ENCODE measurements at regions not wholly inside any gene's neighbourhood (a gene's known extent, or its start where the extent isn't known, plus 50 kb on each side); places are given as distances from the start of the nearest gene placed in this dataset.

DNA sequence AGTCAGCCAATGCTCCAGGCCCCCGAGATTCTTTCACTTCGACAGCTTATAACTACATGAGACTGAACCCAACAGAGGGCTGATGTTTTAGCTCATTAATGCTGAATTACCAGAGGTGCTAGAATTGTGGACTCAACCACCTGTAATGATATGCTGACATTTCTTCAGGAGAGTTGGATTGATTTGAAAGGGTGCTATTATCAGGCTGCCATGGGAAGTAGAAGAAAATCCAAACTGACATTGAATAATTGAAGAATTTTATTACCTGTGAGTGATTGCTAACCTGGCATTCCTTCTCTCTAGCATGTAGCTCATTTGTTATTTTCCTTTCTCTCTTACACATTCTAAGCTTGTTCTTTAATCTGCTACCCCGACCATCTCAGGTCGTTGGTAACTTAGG, 488.8 kb downstream of the PID1 start:
- no peak overlapping the region for H3K4me3 ChIP-seq (ENCODE audit: low read length in 2 of 2)
- H3K4me2 ChIP-seq (ENCODE audit: insufficient read depth, low read length, poor library complexity, severe bottlenecking): no peak overlapping the region
- H3K14ac ChIP-seq (ENCODE audit: low read length): no peak overlapping the region
- H2AK5ac ChIP-seq (ENCODE audit: low read depth, low read length): no peak overlapping the region
- H3K4ac ChIP-seq (ENCODE audit: low read length): no peak overlapping the region
- H4K8ac ChIP-seq (ENCODE audit: low read depth, low read length): no peak overlapping the region
- H3K9ac ChIP-seq (ENCODE audit: low read depth, low read length, poor library complexity): no peak overlapping the region
- no CpG with 5 or more reads among the region's 4 CpGs for WGBS, 2 donors (ENCODE audit: extremely low coverage in 2 of 2, insufficient read length in 2 of 2, insufficient replicate concordance in 1 of 2)
- no peak overlapping the region for H3K23ac ChIP-seq (ENCODE audit: low read depth, low read length, poor library complexity)
- no peak for DNase-seq (ENCODE audit: low spot score)
- no peak overlapping the region for H2AFZ ChIP-seq (ENCODE audit: low read length)
- no peak overlapping the region for H2BK120ac ChIP-seq (ENCODE audit: low read depth, low read length)
- H4K91ac ChIP-seq (ENCODE audit: low read depth, low read length, poor library complexity): no peak overlapping the region
- no peaks in the 10 kb centered on the region for H3K9me3 ChIP-seq (replicated peaks in 1 of 2; ENCODE audit: control insufficient read depth in 2 of 2, insufficient read depth in 1 of 2, low read depth in 1 of 2, low read length in 2 of 2)
- H2BK5ac ChIP-seq (ENCODE audit: low read length): no peak overlapping the region
- H3K79me1 ChIP-seq (ENCODE audit: low read depth, low read length): no peaks in the 10 kb centered on the region
- H3K18ac ChIP-seq (ENCODE audit: low read length): no peak overlapping the region
- no peak overlapping the region for H3K27ac ChIP-seq (replicated peaks; ENCODE audit: low read length)
- H3K36me3 ChIP-seq (replicated peaks in 1 of 2; ENCODE audit: control insufficient read depth in 2 of 2, insufficient read depth in 2 of 2, low read length in 2 of 2): no peaks in the 10 kb centered on the region
- H2BK15ac ChIP-seq (ENCODE audit: low read length): no peak overlapping the region
- no peaks in the 10 kb centered on the region for H3K4me1 ChIP-seq (ENCODE audit: control insufficient read depth in 2 of 2, insufficient read depth in 1 of 2, low read depth in 1 of 2, low read length in 2 of 2)
- H2BK12ac ChIP-seq (ENCODE audit: low read length): no peak overlapping the region
- H3K27me3 ChIP-seq (ENCODE audit: control insufficient read depth in 3 of 3, insufficient read depth in 3 of 3, low read depth in 1 of 3, low read length in 3 of 3): peaks cover 0 to 16% (median 0%) of the 10 kb centered on the region in 3 experiments

DNA sequence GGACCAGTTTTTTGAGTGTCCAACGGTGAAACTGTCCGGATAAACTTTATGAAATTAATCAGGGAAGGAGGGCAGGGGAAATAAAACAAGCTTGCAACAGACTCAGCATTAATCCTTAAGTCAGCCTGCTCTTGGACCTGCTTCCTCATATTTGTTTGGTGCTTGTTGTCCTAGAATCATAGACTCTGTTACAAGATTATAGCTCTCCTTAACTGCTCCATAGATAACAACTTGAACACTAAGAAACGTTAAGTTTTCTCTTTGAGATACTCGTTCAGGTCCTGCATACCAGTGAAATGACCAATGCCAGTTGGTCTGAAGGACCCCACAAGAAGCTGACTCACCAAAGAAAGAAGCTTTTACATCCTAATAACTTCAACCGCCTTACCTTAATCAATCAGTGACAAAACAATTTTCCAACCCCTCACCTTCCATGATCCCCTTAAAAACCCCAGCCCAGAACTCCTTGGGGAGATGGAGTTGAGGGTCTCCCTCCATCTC, 493.2 kb downstream of the PID1 start:
- no peak overlapping the region for H3K4me2 ChIP-seq (ENCODE audit: insufficient read depth, low read length, poor library complexity, severe bottlenecking)
- H3K4ac ChIP-seq (ENCODE audit: low read length): no peak overlapping the region
- no CpG with 5 or more reads among the region's 5 CpGs for WGBS, 2 donors (ENCODE audit: extremely low coverage in 2 of 2, insufficient read length in 2 of 2, insufficient replicate concordance in 1 of 2)
- no peak overlapping the region for H3K23ac ChIP-seq (ENCODE audit: low read depth, low read length, poor library complexity)
- H3K27me3 ChIP-seq (ENCODE audit: control insufficient read depth in 3 of 3, insufficient read depth in 3 of 3, low read depth in 1 of 3, low read length in 3 of 3): peaks cover 0 to 25% (median 0%) of the 10 kb centered on the region in 3 experiments
- no peak overlapping the region for H3K9ac ChIP-seq (ENCODE audit: low read depth, low read length, poor library complexity)
- H3K36me3 ChIP-seq (replicated peaks in 1 of 2; ENCODE audit: control insufficient read depth in 2 of 2, insufficient read depth in 2 of 2, low read length in 2 of 2): no peaks in the 10 kb centered on the region
- no peak overlapping the region for H3K18ac ChIP-seq (ENCODE audit: low read length)
- H2BK5ac ChIP-seq (ENCODE audit: low read length): no peak overlapping the region
- H2AFZ ChIP-seq (ENCODE audit: low read length): no peak overlapping the region
- H3K4me1 ChIP-seq (ENCODE audit: control insufficient read depth in 2 of 2, insufficient read depth in 1 of 2, low read depth in 1 of 2, low read length in 2 of 2): no peaks in the 10 kb centered on the region
- no peak for DNase-seq (ENCODE audit: low spot score)
- no peak overlapping the region for H3K27ac ChIP-seq (replicated peaks; ENCODE audit: low read length)
- H2BK120ac ChIP-seq (ENCODE audit: low read depth, low read length): no peak overlapping the region
- H3K4me3 ChIP-seq (ENCODE audit: low read length in 2 of 2): no peak overlapping the region
- no peak overlapping the region for H4K91ac ChIP-seq (ENCODE audit: low read depth, low read length, poor library complexity)
- H4K8ac ChIP-seq (ENCODE audit: low read depth, low read length): no peak overlapping the region
- no peaks in the 10 kb centered on the region for H3K79me1 ChIP-seq (ENCODE audit: low read depth, low read length)
- H2BK12ac ChIP-seq (ENCODE audit: low read length): no peak overlapping the region
- peaks cover 0 to 1% of the 10 kb centered on the region in 2 donors for H3K9me3 ChIP-seq (replicated peaks in 1 of 2; ENCODE audit: control insufficient read depth in 2 of 2, insufficient read depth in 1 of 2, low read depth in 1 of 2, low read length in 2 of 2)
- H3K14ac ChIP-seq (ENCODE audit: low read length): no peak overlapping the region
- no peak overlapping the region for H2AK5ac ChIP-seq (ENCODE audit: low read depth, low read length)
- H2BK15ac ChIP-seq (ENCODE audit: low read length): no peak overlapping the region

DNA sequence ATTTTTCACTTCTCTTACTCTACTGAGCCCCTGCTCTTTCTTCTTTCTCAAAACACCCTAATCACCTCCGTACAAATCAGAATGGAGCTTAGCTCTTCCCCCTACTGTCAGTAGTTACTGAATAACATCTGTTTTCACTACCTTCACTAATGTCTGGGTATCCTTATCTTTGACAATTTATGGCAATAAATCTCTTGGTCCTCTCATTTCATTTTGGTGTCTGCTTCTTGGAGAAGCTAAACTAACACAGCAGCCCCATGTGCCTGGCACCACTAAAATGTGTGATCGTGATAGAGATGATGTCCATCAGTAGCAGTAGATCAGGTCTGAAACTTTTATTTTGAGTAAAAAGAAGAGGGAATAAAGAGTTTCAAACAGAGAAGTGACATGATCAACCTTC, 496.5 kb downstream of the PID1 start:
- H3K79me1 ChIP-seq (ENCODE audit: low read depth, low read length): no peaks in the 10 kb centered on the region
- no peak overlapping the region for H3K4ac ChIP-seq (ENCODE audit: low read length)
- H3K4me3 ChIP-seq (ENCODE audit: low read length in 2 of 2): no peak overlapping the region
- no peak overlapping the region for H4K8ac ChIP-seq (ENCODE audit: low read depth, low read length)
- no peak overlapping the region for H3K27ac ChIP-seq (replicated peaks; ENCODE audit: low read length)
- no peak overlapping the region for H2BK15ac ChIP-seq (ENCODE audit: low read length)
- H3K18ac ChIP-seq (ENCODE audit: low read length): no peak overlapping the region
- no peak for DNase-seq (ENCODE audit: low spot score)
- no peak overlapping the region for H3K4me2 ChIP-seq (ENCODE audit: insufficient read depth, low read length, poor library complexity, severe bottlenecking)
- H2BK120ac ChIP-seq (ENCODE audit: low read depth, low read length): no peak overlapping the region
- no CpG with 5 or more reads among the region's 2 CpGs for WGBS, 2 donors (ENCODE audit: extremely low coverage in 2 of 2, insufficient read length in 2 of 2, insufficient replicate concordance in 1 of 2)
- H3K4me1 ChIP-seq (ENCODE audit: control insufficient read depth in 2 of 2, insufficient read depth in 1 of 2, low read depth in 1 of 2, low read length in 2 of 2): no peaks in the 10 kb centered on the region
- H2BK12ac ChIP-seq (ENCODE audit: low read length): no peak overlapping the region
- peaks cover 0 to 20% (median 0%) of the 10 kb centered on the region in 3 experiments for H3K27me3 ChIP-seq (ENCODE audit: control insufficient read depth in 3 of 3, insufficient read depth in 3 of 3, low read depth in 1 of 3, low read length in 3 of 3)
- no peak overlapping the region for H3K9ac ChIP-seq (ENCODE audit: low read depth, low read length, poor library complexity)
- H3K9me3 ChIP-seq (replicated peaks in 1 of 2; ENCODE audit: control insufficient read depth in 2 of 2, insufficient read depth in 1 of 2, low read depth in 1 of 2, low read length in 2 of 2): peaks cover 0 to 1% of the 10 kb centered on the region in 2 donors
- H3K14ac ChIP-seq (ENCODE audit: low read length): no peak overlapping the region
- no peaks in the 10 kb centered on the region for H3K36me3 ChIP-seq (replicated peaks in 1 of 2; ENCODE audit: control insufficient read depth in 2 of 2, insufficient read depth in 2 of 2, low read length in 2 of 2)
- no peak overlapping the region for H2AFZ ChIP-seq (ENCODE audit: low read length)
- no peak overlapping the region for H3K23ac ChIP-seq (ENCODE audit: low read depth, low read length, poor library complexity)
- H2AK5ac ChIP-seq (ENCODE audit: low read depth, low read length): no peak overlapping the region
- no peak overlapping the region for H4K91ac ChIP-seq (ENCODE audit: low read depth, low read length, poor library complexity)
- H2BK5ac ChIP-seq (ENCODE audit: low read length): no peak overlapping the region

DNA sequence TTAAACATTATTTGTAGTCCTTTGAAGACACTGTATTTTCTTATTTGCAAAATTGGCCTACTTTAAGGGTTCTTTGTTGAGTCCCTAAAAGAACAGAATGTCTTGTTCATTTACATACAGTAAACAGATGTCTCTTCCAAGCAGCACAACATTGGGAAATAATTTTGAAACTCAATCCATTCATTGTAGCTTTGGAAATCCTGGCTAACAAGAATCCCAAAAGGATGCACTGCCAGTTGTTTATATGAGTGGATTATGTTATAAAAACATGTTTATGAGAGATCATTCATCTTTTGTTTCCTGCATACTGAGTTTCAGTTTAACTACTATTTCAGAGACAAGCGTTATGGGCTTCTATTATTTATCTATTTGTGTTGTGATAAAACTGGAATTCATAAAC, 499.3 kb downstream of the PID1 start:
- Histone ChIP-seq H3K4me2 (ENCODE audit: insufficient read depth, low read length, poor library complexity, severe bottlenecking) (no peak overlapping the region), H3K4me1 (ENCODE audit: control insufficient read depth in 2 of 2, insufficient read depth in 1 of 2, low read depth in 1 of 2, low read length in 2 of 2) (no peaks in the 10 kb centered on the region), H3K14ac (ENCODE audit: low read length) (no peak overlapping the region), H3K4ac (ENCODE audit: low read length) (no peak overlapping the region), H3K18ac (ENCODE audit: low read length) (no peak overlapping the region), H2BK5ac (ENCODE audit: low read length) (no peak overlapping the region), H3K4me3 (ENCODE audit: low read length in 2 of 2) (no peak overlapping the region), H3K9me3 (replicated peaks in 1 of 2; ENCODE audit: control insufficient read depth in 2 of 2, insufficient read depth in 1 of 2, low read depth in 1 of 2, low read length in 2 of 2) (peaks cover 0 to 1% of the 10 kb centered on the region in 2 donors), H3K36me3 (replicated peaks in 1 of 2; ENCODE audit: control insufficient read depth in 2 of 2, insufficient read depth in 2 of 2, low read length in 2 of 2) (no peaks in the 10 kb centered on the region), H2BK120ac (ENCODE audit: low read depth, low read length) (no peak overlapping the region), H2BK12ac (ENCODE audit: low read length) (no peak overlapping the region), H3K27ac (replicated peaks; ENCODE audit: low read length) (no peak overlapping the region), H2AK5ac (ENCODE audit: low read depth, low read length) (no peak overlapping the region), H2BK15ac (ENCODE audit: low read length) (no peak overlapping the region), H3K79me1 (ENCODE audit: low read depth, low read length) (no peaks in the 10 kb centered on the region), H4K91ac (ENCODE audit: low read depth, low read length, poor library complexity) (no peak overlapping the region), H3K27me3 (ENCODE audit: control insufficient read depth in 3 of 3, insufficient read depth in 3 of 3, low read depth in 1 of 3, low read length in 3 of 3) (peaks cover 0 to 24% (median 0%) of the 10 kb centered on the region in 3 experiments), H2AFZ (ENCODE audit: low read length) (no peak overlapping the region), H3K9ac (ENCODE audit: low read depth, low read length, poor library complexity) (no peak overlapping the region), H4K8ac (ENCODE audit: low read depth, low read length) (no peak overlapping the region), H3K23ac (ENCODE audit: low read depth, low read length, poor library complexity) (no peak overlapping the region)
- WGBS, 2 donors (ENCODE audit: extremely low coverage in 2 of 2, insufficient read length in 2 of 2, insufficient replicate concordance in 1 of 2): no CpG with 5 or more reads among the region's 1 CpG
- DNase-seq (ENCODE audit: low spot score): no peak

Measured in neuronal stem cell (in vitro differentiated cells).